AG10803 (cell line): ENCODE measurements at regions not wholly inside any gene's neighbourhood (a gene's known extent, or its start where the extent isn't known, plus 50 kb on each side); places are given as distances from the start of the nearest gene placed in this dataset.

Experiments
- DNase-seq: peaks from one replicate; pipeline ENCODE4 v3.0.0; 2010; ENCODE audit warnings: low read depth
- H3K4me3 ChIP-seq: 2 replicates; pipeline ENCODE4 v1.5.1; 2011; ENCODE audit warnings: mild to moderate bottlenecking, low read length, control low read depth
- TF ChIP-seq, protein P1 (sequence below): conservative IDR thresholded peaks from 2 replicates; pipeline ENCODE4 v1.5.1; 2011; ENCODE audit warnings: mild to moderate bottlenecking, low read length, control low read depth, inconsistent platforms

- no peak overlapping the region for H3K4me3 ChIP-seq
- no peak for DNase-seq
- TF ChIP-seq, protein P1, sequence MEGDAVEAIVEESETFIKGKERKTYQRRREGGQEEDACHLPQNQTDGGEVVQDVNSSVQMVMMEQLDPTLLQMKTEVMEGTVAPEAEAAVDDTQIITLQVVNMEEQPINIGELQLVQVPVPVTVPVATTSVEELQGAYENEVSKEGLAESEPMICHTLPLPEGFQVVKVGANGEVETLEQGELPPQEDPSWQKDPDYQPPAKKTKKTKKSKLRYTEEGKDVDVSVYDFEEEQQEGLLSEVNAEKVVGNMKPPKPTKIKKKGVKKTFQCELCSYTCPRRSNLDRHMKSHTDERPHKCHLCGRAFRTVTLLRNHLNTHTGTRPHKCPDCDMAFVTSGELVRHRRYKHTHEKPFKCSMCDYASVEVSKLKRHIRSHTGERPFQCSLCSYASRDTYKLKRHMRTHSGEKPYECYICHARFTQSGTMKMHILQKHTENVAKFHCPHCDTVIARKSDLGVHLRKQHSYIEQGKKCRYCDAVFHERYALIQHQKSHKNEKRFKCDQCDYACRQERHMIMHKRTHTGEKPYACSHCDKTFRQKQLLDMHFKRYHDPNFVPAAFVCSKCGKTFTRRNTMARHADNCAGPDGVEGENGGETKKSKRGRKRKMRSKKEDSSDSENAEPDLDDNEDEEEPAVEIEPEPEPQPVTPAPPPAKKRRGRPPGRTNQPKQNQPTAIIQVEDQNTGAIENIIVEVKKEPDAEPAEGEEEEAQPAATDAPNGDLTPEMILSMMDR = no peak
Measured at GRCh38 chr14:89573399-89573657, 156.3 kb upstream of the FOXN3 start.

GRCh38 chr14:89572596-89573398 lies 155.8 kb upstream of the FOXN3 start:
- H3K4me3 ChIP-seq = no peak overlapping the region
- DNase-seq = no peak
- TF ChIP-seq, protein P1 = no peak

DNA sequence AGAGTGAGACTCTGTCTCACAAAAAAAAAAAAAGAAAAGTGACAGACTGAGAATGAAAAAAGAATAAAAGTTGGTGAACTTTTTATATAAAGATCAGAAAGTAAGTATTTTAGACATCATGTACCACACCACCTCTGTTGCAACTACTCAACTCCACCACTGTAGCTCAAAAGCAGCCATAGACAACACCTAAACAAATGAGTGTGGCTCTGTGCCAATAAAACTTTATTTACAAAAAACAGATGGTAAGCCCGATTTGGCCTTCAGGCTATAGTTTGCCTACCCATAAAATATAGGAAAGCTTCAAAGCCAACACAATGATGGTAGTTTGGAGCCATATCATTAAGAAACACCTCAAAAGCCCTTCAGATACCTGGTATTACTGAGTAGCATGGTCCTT lies 154.5 kb upstream of the FOXN3 start:
- no peak for DNase-seq
- TF ChIP-seq, protein P1 = no peak

GRCh38 chr14:89566644-89567415 lies 149.8 kb upstream of the FOXN3 start:
- no peak for DNase-seq
- H3K4me3 ChIP-seq = no peak overlapping the region
- TF ChIP-seq, protein P1 = no peak

More for the DNA sequence above, 154.5 kb upstream of the FOXN3 start:
- H3K4me3 ChIP-seq = no peak overlapping the region

DNA sequence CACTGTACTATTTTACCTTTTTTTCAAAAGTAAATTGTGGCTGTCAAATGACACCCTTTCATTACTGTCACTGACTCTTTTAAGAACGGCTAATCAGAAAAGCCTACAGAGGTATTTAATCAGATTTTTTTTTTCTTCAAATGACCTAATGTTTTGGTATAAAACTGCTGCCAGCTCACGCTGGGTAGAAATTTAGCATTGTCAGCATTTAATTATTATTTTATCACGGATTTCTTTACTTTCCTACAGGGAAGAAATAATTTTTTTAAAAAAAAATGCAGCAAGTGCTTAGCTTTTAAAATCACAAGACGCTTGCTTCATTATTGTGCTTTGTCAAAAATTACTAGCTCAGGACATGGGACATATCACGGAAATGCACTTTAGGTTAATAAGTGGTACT lies 149.1 kb upstream of the FOXN3 start:
- no peak for DNase-seq
- no peak overlapping the region for H3K4me3 ChIP-seq
- TF ChIP-seq, protein P1 = no peak

DNA sequence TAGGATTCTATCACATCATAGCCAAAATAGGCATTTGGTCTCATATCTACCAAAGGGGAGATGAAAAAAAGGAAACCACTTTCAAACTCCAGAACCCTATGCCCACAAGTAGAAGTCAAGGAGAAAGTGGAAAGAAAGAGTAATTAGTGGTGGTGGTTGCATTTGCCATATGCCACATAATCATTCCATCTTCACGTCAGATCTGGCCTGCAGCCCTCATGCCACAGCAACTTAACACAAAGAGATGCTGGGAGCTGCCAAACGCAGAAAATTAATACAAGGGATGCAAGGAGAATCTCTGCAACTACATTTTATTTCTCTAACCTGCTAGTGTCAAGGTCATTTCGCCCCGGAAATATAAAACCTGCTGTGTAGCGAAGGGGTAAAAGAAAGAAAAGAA lies 148.6 kb upstream of the FOXN3 start:
- no peak overlapping the region for H3K4me3 ChIP-seq
- TF ChIP-seq, protein P1 = no peak
- no peak for DNase-seq

GRCh38 chr14:89564989-89565388 lies 148.0 kb upstream of the FOXN3 start:
- H3K4me3 ChIP-seq = no peak overlapping the region
- DNase-seq = no peak
- TF ChIP-seq, protein P1 = no peak
